Stimulated activated CD4-positive, alpha-beta T cell treated with anti-CD3 and anti-CD28 coated beads, Interleukin-1b, Interleukin-23, amount 100 ng/mL, for 4 hours (primary cell): ENCODE measurements at regions not wholly inside any gene's neighbourhood (a gene's known extent, or its start where the extent isn't known, plus 50 kb on each side); places are given as distances from the start of the nearest gene placed in this dataset.
"Not testable (repeated sequence)": the region's sequence is repeated elsewhere in the genome, so short reads cannot be mapped to it uniquely, and the experiment has no call there.

Experiments used
- DNase-seq, 2 donors: peaks; one replicate each; pipeline ENCODE4 v3.0.0-alpha.2; 2020; ENCODE audit warnings: low read depth in 2 of 2

DNA sequence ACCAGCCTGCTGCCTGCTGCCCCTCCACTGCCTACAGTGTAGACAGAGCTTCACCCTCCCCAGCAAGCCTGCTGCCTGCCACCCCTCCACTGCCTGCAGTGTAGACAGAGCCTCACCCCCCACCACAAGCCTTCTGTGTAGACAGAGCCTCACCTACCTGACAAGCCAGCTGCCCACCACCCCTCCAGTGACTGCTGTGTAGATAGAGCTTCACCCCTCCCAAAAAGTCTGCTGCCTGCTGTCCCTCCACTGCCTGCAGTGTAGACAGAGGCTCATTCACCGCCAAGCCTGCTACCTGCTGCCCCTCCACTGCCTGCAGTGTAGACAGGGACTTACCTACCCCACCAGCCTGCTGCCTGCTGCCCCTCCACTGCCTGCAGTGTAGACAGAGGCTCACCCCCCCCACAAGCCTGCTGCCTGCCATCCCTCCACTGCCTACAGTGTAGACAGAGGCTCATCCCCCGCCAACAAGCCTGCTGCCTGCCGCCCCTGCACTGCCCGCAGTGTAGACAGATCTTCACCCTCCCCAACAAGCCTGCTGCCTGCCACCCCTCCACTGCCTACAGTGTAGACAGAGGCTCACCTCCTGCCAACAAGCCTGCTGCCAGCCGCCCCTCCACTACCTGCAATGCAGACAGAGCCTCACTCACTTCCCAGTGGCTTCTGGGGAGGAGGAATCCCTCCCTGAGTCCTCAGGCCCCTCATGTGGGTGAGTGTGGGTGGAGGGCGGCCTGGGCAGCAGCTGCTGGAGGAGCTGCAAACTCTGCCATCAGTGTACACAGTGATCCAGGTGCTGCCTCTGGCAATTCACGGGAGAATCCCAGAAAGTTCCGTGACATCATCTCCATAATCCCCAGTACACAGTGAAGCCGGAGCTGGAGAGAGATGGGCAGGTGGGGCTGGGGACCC is 140.9 kb downstream of the DLL1 start:
- no peak for DNase-seq

DNA sequence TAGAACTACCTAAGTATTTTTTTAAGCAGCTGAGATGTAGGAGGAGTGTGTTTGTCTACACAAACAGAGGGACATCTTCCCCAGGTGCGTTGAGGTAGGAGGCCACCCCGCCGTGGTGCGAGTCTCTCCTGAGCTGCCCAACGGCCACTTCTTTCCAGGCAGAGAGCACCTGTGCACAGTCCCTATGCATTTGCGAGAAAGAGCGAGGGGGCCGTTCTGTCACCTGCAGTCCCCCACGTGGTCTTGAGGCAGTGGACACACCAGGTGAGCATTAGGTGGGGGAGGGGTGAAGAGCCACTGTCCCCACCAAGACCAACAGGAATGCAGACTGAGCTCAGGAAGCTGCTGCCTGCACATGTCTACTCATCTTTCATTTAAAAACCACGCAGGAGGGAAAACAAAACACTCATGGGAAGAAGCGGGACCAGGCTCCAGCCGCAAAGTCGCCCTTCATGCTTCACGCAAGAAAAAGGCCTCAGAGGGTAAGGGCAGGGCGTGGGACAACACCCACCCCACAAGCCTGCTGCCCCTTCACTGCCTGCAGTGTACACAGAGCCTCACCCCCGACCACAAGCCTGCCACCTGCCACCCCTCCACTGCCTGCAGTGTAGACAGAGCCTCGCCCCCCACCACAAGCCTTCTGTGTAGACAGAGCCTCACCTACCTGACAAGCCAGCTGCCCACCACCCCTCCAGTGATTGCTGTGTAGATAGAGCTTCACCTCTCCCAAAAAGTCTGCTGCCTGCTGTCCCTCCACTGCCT is 142.0 kb downstream of the DLL1 start:
- DNase-seq: no peak

DNA sequence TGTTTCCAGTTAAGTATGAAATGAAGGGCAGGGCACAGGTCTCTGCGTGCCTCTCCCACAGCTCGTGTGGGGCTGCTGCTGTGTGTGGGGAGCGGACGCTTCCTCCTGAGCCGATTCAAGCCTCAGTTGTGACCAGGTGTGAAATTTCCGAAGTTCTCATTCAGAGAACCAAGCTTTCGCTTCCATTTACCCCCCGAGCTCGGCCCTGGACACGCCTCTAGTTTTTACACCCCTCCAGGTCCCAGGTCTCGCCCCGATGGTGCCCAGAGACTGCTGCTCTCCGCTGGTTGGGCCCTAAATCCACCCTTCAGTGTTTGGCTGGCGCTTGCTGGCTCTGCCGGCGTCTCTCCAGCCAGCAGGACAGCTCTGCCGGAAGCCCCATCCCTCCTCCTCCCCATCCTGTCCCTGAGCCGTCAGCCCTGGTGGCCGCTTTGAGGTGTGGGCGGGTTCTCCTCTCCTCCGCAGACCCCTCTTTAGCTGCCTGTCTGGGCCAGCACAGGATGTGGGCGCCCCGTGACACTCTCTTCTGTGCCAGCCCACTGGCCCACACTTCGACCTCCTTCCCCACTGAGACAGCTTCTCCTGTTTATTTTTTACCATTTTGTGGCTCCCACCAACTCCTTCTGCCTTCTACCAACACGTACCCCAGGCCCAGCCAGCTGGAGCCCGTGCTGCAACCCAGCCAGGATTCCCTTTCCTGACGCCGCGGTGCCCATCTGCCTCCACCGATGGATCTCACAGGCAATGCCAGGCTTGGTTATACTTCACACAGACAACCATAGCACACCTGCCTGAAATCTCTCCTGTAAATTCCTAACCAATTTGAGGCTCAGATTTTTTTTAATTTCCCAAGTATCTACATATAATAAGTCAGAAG is 142.8 kb downstream of the DLL1 start:
- peak; percentile 7 to 19 for DNase-seq

DNA sequence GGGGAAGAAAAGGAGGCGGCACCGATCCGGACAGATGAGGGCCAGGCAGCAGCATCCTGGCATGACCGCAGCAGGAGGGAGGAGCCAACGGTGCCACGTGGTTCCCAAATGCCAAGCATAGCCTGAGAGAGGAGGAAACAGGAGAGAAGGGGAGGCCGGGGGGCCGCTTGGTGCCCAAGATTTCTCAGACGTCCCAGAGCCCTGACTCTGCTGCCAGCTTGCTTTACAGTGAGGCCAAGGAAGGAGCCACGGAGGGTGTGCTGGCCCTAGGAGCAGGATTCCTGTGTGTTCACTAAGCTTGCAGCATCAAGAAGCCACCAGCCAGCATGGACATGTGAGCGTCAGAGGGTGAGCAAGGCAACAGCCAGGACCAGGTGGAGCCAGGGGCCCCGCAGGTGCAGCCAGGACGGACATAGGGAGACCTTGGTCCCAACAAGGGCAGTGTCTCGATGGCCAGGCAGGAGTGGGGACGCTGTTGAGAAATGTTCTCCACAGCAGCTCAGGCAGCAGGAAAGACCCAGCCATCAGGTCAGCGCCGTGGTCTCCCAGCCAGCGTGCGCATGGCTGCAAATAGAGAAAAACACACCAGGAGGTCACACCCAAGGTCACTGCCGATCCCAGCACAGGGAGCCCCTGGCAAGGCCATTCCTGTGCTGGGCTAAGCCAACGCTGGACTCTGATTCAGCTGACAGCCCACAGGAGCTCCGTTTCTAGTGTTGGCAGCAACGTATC is 143.7 kb downstream of the DLL1 start:
- no peak for DNase-seq

DNA sequence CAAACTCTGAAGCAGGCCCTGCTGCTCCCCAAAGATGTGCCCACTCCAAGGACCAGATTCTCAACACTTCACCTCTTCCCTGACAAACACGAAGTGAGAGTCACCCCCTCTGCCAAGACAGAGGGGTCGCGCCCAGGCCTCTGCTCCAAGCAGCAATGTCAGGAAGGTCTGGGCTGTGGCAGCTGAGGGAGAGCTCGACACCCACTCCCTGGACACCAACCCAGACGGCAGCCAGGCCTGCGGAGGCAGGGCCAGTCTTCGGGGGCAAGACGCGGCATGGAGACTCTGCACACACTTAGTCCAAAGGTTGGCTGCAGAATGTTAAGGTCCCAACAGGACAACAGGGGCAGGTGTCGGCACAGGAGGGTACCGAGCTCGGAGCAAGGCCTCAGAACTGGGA is 144.2 kb downstream of the DLL1 start:
- DNase-seq: no peak

DNA sequence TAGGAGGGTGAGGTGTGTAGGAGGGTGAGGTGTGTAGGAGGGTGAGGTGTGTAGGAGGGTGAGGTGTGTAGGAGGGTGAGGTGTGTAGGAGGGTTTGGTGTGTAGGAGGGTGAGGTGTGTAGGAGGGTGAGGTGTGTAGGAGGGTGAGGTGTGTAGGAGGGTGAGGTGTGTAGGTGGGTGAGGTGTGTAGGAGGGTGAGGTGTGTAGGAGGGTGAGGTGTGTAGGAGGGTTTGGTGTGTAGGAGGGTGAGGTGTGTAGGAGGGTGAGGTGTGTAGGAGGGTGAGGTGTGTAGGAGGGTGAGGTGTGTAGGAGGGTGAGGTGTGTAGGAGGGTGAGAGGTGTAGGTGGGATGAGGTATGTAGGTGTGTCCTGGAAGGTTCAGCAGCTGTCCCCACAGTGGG is 144.7 kb downstream of the DLL1 start:
- not testable (repeated sequence) for DNase-seq

DNA sequence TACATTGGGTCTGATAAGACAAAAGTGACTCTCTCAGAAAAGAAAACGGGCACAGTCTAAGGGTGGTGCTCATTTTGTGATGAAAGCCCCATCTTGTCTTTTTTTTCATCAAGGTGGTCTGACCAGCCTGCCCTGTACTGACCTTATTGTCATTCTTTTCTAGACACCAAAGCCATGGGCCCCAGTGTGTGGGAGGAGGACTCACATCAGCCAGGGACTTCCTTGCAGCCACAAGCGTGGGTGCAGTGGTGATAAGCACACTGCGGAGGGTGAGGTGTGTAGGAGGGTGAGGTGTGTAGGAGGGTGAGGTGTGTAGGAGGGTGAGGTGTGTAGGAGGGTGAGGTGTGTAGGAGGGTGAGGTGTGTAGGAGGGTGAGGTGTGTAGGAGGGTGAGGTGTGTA is 145.2 kb downstream of the DLL1 start:
- DNase-seq: not testable (repeated sequence)

DNA sequence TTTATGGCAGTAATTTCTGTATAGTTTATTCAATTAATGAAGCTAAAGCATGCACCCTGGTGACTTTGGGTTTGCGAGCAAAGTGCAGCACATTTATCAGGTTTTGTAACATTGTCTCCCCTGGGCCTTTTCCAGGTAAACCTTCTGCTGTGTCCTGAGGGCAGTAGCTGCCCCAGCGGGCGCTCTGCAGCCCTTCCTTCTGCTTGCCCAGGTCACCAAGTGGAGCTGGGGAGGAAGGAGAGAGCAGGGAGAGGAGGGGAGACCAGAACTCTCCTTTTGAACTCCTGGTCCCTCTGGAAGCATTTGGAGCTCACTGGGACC is 145.6 kb downstream of the DLL1 start:
- DNase-seq: no peak

DNA sequence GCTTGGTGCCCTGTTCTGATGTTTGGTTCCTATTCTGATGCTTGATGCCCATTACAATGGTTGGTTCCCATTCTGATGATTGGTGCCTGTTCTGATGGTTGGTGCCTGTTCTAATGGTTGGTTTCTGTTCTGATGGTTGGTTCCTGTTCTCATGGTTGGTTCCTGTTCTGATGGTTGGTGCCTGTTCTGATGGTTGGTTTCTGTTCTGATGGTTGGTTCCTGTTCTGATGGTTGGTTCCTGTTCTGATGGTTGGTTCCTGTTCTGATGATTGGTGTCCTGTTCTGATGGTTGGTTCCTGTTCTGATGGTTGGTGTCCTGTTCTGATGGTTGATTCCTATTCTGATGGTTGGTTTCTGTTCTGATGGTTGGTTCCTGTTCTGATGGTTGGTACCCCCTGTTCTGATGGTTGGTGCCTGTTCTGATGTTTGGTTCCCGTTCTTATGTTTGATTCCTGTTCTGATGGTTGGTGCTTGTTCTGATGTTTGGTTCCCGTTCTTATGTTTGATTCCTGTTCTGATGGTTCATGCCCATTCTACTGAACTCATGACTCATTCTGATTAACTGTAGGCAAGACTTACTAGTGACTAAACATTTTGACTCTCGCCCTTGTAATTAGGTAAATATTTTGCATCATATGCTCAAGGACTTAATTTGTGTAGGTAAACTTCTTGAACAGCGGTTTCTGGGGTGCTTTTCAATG is 146.2 kb downstream of the DLL1 start:
- DNase-seq: no peak

DNA sequence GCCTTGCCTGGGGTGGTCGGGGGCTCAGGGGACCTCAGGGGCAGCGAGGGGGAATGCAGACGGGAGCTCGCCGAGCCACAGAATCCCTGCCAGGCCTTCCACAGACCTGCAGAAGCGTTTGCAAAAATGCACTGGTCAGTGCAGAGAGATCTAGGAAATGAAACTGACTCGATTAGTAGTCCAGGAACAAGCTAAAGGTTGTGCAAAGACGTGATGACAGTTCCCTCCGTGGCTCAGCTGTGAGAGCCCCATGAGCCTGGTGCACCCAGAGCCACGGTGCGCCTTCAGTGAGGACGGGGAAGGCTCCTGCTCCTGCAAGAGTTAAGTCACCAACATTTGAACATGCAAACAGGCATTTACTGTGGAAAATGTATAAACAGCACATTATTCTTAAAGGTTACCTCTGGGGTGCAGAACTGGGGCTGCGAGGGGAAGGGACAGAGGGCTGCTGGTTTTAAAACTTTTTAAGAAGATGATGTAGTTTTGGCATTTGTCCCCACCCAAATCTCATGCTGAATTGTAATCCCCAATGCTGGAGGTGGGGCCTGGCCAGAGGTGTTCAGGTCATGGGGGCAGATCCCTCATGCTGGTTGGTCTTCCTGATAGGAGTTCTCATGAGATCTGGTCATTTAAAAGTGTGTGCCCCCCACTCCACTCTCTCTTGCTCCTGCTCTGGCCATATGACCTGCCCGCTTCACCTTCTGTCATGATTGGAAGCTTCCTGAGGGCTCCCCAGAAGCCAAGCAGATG is 147.3 kb downstream of the DLL1 start:
- DNase-seq: no peak

DNA sequence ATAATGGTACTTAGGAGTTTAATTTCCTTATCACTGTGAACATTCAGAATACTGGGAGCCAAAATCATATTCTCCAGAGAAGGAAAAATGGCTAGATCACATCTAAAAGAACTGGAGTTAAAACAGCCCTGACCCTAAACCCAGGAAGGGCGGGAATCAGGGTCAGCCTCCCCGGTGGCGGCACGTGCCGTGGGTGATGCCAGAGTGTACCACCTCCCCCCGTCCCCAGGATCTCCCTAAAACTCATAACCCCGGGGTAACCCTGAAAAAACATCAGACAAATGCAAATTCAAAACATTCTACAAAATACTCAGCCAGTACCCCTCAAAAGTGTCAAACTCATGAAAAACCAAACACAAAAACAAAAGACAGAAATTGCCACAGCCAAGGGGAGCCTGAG is 148.3 kb downstream of the DLL1 start:
- no peak for DNase-seq

DNA sequence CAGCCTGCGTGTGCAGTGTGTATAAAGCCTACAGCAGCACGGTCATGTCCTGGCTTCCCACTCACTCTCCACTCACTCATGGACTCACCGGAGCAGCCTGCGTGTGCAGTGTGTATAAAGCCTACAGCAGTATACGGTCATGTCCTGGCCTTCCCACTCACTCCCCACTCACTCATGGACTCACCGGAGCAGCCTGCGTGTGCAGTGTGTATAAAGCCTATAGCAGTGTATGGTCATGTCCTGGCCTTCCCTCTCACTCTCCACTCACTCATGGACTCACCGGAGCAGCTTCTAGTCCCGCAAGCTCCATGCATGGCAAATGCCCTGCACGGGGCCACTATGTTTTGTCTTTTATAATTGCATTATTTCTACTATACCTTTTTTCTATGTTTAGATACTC is 149.8 kb downstream of the DLL1 start:
- not testable (repeated sequence) for DNase-seq

DNA sequence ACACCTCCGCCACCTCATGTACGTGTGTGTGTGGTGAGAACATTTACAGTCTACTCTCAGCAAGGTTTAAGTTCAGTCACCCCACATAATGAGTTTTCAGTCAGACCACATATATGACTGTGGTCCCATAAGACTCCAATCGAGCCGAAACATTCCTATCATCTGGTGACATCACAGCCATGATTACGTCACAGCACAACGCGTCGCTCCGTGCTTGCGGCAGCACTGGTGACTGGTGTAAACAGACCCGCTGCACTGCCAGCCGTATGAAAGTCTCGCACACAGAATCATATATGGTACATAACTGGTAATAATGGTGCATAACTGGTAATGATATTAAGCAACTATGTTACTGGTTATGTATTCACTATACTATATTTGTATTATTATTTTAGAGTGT is 150.7 kb downstream of the DLL1 start:
- no peak for DNase-seq

DNA sequence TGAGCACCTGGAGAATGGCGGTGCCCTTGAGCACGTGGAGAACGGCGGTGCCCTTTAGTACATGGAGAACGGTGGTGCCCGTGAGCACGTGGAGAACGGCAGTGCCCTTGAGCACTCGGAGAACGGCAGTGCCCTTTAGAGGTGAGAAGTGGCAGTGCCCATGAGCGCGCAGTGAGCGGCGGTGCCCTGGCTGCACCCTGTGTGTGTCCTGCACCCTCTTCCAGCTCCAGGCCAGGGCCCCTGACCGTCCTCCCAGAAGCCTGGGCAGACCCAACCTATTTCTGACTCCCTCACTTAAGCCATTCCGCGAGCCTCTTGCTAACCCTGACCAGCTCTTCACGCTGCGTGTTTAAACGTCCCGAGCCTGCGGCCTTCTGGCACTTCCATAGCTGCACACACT is 151.3 kb downstream of the DLL1 start:
- no peak for DNase-seq

DNA sequence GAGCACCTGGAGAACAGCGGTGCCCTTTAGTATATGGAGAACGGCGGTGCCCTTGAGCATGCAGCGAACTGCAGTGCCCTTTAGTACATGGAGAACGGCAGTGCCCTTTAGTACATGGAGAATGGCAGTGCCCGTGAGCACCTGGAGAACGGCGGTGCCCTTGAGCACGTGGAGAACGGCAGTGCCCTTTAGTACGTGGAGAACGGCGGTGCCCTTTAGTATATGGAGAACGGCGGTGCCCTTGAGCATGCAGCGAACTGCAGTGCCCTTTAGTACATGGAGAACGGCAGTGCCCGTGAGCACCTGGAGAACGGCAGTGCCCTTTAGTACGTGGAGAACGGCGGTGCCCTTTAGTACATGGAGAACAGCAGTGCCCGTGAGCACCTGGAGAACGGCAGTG is 151.8 kb downstream of the DLL1 start:
- DNase-seq: not testable (repeated sequence)

DNA sequence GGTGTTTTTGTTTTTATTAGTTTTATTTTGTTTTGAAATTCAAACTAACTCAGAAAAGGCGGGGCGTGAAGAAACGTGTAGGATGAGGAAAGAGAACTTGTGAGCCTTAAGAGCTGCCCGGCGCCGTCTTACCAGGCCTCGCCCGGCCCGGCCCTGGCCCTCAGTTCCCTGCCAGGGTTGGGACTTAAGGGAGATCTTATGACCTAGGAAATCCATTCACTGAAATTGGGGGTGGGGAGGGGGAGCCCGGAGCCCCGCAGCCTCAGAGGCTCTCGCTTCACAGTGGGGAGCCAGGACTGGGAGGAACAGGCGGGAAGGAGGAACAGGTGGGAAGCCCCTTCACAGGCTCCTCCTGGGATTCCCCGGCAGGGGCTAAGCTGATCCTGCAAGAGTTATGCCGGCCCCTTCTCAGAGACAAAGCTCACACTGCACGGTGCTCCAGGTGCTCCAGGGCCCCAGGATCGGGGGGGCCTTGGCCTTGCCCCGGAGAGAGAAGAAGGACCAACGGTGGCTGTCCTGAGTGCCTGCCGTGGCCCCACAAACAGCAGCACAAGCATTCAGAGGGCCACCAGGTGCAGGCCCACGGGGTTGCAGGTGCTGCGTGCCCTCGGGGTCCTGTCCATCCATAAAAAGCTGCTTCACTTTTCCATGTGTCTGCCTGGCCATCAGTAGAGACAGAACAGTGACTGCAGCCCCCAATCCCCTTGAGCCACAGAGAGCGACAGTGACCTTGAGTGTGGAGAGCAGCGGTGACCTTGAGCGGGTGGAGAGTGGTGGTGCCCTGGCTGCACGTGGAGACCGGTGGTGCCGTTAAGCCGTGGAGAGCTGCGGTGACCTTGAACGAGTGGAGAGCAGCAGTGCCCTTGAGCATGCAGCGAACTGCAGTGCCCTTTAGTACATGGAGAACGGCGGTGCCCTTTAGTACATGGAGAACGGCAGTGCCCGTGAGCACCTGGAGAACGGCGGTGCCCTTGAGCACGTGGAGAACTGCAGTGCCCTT is 152.7 kb downstream of the DLL1 start:
- DNase-seq: no peak

DNA sequence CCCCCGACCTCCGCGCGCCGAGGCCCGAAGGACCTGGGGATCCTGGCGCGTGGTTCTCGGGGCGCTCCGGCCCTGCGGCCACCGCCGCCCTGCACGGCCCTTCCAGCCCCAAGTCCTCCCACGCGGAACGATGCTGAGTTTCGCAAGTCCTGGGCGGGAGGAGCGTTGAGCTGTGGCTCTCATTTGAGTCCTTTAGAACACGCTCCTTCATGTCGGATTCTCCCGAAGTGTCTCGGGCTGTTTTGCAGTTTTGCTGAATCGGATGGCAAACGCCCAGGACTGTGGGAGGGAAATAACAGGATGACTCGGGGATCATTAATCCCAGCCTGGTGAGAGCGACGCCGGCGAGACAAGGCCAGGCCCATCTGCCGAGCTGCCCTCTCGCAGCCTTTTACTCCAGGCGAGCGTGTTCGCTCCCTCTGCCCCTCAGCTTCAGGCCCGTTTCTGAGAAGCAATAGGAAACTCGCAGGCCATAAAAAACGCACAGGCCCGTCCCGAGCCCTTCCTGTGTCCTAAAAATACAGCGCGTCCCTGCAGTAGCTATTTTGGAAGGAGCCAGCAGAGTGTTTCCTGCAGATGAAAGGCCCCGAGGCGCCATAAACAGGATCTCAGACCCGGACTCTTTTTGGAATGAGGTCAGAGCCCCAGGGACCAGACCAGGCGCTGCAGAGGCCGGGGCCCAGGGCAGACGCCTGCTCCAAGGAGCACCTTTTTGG is 153.5 kb downstream of the DLL1 start:
- no peak for DNase-seq

DNA sequence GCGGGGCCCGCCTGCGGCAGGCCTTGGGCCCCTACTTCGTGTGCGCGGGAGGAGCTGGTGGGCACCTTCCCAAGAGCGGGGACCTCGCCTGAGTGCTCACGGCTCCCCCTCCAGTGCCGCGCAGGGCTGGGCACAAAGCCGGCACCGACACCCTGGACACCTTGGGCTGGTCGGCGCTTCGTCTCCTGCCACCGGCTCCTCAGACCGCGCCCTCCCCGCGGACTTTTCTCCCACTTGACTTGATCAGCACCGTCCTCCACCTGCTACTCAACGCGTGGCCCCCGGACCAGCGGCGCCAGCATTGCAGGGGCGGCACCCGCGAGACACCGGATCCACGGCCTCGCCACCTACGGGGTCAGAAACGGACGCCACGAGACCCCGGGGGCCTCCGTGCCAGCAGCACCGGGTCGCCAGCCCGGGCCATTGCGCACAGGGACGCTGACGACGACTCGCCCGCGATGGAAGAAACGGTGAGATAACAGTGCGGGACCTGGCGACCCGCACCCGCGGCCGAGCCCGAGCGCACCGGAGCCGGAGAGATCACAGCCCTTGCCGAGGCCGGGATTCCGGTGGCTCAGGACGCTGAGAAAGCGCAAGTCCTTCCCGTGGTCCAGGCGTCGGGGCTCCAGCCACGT is 154.2 kb downstream of the DLL1 start:
- no peak for DNase-seq
